GM12878 (cell line): ENCODE measurements at regions not wholly inside any gene's neighbourhood (a gene's known extent, or its start where the extent isn't known, plus 50 kb on each side); places are given as distances from the start of the nearest gene placed in this dataset.

Experiments
- CBX5 ChIP-seq: sonication (generic); IDR thresholded peaks from 2 replicates; pipeline ENCODE4 v1.6.1; 2016; ENCODE audit warnings: low read depth, moderate library complexity, mild to moderate bottlenecking, inconsistent platforms
- EZH2 ChIP-seq: IDR thresholded peaks from 2 replicates; pipeline ENCODE4 v1.6.1; 2012; ENCODE audit warnings: low read depth, mild to moderate bottlenecking, control low read depth, inconsistent platforms, low read length, borderline replicate concordance; ENCODE audit not compliant: control insufficient read depth

- TF ChIP-seq CBX5 (no peak), EZH2 (no peak)
Measured at GRCh38 chr2:238771639-238772038, 76.2 kb upstream of the TWIST2 start.
